Superior temporal gyrus (tissue), 1 donor: ENCODE measurements at regions not wholly inside any gene's neighbourhood (a gene's known extent, or its start where the extent isn't known, plus 50 kb on each side); places are given as distances from the start of the nearest gene placed in this dataset.
"Not testable (repeated sequence)": the region's sequence is repeated elsewhere in the genome, so short reads cannot be mapped to it uniquely, and the experiment has no call there.

ENCODE experiments used
- DNase-seq: peaks from one replicate; pipeline ENCODE4 v3.0.0-alpha.2; 2016; ENCODE audit errors: extremely low spot score

DNA sequence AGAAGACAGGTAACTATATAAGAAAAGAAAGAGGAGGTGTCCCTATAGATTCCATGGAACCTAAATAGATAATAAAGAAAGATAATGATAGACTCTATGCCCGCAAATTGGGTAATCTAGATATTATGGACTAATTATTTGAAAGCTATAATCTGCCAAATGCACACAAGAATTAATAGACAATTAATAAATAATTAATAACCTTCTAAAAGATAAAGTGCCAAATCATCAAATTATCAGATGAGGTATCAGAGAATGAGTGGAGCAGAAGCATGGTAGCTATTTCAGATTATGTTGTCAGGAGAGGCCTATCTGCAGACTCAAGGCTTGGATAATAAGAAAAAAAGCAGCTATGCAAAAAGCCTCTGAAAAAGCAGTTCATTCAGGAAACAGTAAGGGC, 1120.8 kb downstream of the PLA2G4A start:
- DNase-seq = no peak

DNA sequence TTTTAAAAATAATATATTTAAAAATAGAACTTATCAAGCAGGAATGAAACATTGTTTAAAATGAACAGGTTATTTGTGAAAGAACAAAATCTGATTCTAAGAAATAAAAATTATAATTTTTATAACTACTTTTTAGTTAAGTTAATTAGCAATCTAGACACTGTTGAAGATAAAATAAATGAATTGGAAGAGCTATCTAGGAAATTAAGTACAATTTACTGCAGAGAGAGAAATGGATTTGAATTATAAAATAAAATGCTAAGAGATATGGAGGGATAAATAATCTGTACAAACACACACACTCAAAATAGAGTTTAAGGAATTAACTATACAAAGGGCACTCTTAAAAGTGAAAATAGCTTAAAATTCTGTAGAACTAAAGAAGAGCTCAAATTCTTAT, 1123.1 kb downstream of the PLA2G4A start:
- DNase-seq = no peak

DNA sequence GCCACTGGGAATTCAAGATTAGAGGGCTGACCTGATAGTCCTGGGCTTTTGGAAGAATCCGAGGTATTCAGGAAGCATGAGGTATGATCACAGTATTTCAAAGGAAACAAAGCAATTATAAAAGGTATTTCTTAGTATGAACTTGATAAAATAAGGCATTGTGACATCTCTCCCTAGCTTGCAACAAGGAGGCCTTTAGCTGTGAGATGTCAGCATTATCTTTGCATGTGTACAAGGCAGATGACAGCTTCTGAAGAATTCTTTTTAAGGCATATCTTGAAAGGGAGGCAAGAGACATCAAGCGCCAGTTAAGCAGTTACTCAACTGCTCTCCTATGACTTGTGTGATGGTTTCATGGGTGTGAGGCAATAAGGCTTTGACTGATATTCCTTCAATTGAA, 1123.7 kb downstream of the PLA2G4A start:
- DNase-seq = no peak

DNA sequence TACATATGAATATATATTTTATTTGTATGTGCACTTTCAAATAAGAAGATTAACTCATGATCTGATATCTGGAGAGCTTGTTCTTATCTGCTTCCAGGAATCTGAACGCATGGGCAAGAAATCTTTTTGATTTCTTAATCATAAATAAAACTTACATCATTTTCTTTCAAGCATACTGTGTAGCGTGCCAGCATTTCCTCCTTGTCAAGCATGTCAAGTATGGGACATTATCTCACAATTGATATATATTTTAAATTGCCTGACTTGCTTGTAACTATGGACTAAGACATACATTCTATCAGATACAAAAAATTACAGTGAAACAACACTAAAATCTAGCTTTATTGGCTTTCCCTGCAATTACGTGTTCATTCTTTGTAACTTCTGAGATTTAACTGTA, 1128.2 kb downstream of the PLA2G4A start:
- DNase-seq = no peak

DNA sequence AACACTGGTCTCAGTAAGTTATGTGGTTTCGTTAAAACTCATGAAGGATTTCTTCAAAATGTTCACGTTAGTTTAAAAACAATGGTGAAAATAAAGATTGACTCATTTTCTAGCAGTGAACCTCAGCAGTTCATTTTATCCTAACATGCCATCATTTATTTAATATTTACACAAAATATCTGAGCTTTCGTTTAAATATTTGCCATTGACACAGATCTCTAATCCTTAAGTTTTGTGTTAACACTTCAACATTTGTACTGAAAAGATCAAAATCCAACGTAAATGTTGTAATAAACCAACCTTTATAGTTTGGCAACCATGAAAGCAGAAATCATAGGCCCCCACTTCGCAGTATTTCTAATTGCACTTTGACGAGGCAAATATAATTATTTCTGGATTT, 1129.5 kb downstream of the PLA2G4A start:
- no peak for DNase-seq

DNA sequence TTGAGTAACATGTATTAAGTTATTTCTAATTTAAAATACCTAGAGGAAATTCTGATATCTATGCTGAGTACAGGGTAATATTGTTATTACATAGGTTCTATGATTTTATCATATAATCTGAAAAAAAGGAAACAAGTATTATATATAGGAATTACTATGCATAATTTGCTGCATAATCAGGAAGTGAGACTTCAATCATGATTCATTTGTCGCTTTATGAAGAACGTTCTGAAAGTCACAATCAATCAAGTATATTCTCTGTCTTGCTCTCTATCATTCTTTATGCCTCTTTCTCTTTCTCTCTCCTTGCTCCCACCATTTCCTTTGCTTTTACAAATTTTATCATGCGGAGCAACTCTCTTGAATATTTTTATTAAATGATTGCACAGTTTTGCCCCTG, 1130.3 kb downstream of the PLA2G4A start:
- DNase-seq = no peak

DNA sequence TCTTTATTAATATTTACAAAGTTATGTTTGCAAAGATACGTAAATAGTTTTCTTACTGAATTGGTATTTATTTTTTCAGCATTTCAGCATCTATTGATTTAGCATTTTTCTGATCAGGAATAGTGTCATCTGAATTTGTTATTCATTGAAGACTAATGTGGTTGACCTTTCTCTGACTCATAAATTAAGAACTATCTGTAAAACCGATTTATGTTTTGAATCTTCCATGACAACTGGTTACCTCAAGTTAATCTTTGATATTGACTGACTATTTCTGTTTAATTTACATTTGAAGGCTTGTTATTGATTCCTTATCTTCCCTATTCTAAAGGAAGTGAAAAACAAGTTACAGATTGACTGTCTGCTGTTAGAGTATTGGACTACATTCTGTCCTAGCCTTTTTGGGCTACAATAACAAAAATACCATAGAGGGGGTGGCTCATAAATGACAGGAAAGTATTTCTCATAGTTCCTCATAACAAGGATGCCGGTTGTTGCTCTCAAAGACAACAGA, 1131.4 kb downstream of the PLA2G4A start:
- no peak for DNase-seq

DNA sequence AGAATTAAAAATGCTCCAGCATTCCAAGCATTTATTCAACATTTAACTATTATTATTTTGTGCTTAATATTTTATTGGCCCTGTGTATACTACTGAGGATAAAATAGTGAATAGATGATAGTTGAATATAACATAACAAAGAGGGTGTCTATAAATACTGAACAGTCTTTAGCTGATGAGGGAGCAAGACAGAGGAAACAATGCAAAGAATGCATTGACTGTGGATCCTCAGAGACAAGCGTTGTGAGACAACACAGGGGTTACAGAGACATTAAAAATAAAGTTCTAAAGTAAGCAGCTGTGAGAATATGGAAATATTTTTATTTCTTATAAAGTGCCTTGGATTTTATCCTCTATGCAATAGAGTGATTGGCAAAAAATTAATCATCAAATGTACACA, 1133.1 kb downstream of the PLA2G4A start:
- DNase-seq = no peak

DNA sequence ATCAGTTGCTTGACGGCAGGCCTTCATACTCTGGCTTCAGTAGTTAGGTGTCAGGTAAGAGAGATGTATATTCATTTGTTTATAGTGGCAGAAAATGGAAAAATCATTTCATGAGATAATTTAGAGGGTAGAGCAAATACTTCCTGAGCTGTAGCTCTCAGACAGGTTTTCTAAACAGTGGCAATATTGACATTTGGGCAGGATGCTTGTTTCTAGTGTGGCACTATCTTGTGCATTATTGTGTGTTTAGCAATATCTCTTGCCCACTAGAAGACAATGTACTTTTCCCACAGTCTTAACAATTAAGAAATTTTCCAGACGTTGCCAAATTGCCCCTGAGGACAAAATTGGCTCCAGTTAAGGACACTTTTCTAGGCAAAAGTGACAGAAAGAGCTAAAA, 1143.1 kb downstream of the PLA2G4A start:
- no peak for DNase-seq

DNA sequence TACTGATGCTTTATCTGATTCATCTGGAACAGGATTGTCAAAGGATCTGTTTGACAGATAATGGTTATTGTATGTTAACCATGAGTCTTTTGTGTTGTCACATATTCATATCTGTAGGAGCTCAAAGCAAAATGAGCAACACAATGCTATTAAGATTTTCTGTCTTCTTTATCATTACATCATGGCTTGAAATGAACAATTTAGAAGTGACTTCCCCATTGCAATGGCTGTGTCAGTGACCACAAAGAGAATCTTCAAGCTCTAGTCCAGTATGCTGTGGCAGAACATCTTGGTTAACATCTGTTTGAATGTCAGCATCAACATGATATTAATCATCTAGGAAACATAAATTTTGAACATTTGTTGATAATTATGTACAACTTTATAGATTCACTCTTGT, 1148.5 kb downstream of the PLA2G4A start:
- DNase-seq = no peak

DNA sequence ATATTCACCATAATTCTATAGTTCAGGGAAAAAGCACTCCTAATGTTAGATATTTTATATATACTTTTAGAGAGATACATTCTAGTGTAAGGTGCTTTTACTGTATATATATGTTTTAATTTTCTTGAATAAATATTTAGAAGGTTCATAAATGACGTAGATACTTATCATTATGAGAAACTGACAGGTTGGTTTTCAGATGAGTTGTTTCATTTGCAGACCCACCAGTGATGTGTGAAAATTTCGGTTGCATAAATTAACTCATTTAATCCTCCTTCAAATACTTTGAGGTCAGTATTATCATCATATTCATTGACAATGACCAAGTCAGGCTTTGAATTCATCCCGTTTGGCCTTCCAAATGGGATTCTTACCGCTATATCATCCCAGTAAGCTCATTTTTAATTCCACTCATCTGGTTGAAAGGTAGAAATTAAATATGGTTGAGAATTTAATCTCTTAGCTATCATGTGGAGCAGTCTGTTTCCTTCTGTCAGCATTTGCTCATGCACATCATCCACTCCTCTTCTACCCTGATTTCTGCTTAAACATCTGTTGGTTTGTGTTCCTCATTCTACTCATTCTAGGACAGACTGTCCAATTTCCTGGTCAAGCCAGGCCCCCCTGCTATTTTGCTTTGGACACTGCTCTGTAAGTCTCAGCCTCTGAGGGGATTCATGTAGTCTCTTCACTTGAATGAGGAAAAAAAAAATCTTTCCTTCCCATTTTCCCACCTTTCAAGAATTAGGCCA, 1156.6 kb downstream of the PLA2G4A start:
- DNase-seq = no peak

DNA sequence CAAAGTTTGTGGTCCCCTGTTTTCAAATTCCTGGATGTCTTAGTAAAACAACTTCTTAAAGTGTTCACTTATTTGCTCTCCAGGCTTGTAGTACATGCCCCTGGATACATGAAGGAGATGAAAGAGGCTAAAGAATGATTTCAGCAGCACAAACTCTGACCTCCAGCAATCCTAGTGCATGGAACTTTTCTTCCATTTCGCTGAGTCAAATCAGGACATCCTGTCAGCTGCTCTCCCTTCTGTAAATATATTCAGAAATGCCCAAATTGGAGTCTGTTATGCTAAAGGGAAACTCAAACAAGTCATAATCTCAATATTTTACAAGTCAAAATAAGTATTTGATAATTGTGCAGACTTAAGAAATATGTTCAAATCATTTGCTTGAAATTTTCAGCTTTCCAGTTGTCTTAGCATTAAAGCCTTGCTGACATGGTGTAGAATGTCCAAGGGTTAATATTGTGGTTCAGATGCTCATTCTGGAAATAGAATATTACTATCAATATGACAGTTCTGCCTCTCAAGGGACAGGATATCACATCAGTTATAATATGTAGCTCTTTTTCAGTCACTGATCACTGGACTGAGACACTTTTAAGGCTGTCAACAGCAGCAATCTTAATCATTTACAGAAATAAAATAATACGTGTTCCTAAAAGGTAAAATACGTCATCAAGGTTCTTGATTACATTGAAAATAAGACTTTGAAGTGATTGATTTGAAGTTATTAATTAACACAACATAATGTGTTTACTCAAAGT, 1157.3 kb downstream of the PLA2G4A start:
- no peak for DNase-seq

DNA sequence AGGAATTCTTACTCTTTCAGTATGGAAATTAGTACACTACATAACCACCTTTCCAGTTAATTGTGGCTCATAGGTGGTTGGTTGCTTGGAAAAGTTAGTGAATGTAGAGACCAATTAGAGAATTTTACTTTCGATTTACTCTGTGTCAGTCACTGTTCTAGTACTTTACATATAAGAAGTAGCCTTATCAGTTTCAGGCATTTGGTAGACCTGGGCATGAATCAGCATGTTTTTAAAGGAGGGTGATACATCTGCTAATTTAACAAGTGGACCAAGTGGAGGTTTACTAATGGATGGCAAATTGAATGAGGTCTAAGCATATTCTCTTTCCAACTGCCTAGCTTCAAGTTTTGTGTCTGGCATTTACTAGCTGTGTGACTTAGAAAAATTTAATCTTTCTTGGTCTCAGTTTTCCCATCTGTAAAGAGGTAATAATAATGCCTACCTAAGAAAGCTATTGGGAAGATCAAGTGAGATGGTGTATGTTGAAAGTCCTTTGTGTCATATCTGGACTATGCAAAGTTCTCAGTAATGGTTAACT, 1158.6 kb downstream of the PLA2G4A start:
- DNase-seq = no peak

DNA sequence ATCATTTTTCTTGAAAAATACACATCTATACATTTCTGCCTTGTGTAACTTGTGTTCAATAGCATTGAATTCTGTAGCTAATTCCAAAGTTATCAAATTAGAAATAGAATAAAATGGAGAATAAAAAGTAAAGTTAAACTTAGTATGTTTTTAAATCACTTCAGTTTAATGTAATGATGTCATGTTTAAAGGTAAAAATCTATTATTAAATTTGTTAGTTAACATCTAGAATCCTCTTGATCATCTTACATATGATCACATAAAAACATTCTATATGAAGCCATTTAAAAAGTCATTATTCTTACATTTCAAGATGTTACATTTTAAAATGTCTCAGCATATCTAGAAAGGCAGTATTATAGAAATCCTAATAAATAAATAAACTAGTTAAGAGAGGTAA, 1163.2 kb downstream of the PLA2G4A start:
- DNase-seq = no peak

DNA sequence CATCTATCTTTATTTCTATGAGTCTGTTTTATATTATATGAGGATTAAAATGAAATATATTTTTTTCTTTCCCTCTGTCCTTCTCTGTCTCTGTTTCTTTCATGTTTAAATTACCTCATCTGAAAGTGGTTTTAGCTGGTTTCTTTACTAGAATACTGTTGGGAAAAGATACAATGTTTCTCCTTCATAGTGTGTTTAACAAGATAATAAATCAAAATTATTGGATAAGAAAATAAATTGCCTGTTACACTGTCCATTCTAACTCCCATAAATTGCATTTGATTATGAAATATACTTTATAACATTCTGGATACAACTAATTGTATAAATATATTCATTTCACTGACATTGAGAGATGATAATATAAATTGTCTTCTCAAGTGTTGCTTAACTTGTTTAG, 1168.0 kb downstream of the PLA2G4A start:
- DNase-seq = no peak

DNA sequence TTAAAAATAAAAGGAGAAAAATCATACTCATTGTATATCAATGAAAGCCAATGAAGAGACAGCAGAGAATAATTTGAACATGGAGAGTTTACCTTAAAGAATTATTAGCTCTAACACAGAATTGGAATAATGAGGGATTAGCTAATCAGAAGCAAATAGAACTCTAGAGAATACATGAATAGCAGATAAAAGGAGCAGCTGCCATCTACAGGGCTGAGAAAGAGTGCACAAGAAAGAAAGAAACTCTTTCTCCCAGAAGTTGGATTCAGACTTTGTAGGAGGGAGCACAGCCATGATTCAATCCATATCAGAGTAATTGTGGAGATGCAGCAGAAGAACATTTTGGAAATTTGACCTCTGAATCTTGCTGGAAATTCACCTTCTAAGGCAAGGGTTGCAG, 1171.2 kb downstream of the PLA2G4A start:
- no peak for DNase-seq

DNA sequence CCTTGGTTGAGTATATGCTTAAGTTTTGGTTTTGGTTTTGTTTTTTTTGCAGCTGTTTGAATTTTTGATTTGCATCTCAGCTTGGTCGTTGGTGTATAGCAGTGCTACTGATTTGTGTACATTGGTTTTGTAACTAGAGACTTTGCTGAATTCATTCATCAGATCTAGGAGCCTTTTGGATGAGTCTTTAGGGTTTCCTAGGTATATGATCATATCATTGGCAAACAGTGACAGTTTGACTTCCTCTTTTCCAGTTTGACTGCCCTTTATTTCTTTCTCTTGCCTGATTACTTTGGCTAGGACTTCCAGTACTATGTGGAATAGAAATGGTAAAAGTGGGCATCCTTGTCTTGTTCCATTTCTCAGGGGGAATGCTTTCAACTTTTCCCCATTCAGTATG, 1174.9 kb downstream of the PLA2G4A start:
- not testable (repeated sequence) for DNase-seq

DNA sequence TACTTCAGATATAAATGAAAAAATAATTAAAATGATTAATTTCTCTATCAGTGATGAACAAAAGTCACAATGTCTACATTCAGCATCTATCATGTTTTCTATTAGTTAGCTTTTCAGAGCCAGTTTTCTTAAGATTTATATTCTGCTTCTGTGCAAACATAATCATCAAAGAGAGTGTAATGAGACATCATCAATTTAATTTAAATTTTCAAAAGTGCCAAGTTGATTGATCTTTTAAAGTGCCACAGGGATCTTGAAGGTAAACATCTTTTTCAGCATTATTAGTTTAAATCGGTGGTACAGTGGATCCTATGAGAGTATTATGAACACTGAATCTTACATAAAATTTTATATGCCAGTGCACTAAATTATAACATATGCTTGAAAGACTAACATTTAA, 1176.1 kb downstream of the PLA2G4A start:
- no peak for DNase-seq

DNA sequence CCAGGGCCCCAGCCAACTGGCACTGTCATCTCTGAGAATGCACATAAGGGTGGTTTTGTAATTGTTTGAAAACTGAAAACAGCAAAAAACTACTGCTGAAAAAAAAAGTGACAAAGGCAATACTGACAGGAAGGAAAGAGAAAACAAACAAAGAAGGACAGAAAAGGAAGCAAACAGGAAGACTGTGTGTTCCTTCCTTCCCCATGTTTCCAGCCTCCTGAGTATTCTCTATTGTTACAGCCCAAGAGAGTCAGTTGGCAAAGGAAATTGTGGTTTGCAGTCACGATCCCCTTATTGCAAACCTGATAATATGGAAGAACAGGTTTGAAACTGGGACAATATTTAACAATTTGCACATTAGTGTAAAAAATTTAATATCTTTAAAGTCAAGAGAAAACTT, 1177.6 kb downstream of the PLA2G4A start:
- DNase-seq = no peak

DNA sequence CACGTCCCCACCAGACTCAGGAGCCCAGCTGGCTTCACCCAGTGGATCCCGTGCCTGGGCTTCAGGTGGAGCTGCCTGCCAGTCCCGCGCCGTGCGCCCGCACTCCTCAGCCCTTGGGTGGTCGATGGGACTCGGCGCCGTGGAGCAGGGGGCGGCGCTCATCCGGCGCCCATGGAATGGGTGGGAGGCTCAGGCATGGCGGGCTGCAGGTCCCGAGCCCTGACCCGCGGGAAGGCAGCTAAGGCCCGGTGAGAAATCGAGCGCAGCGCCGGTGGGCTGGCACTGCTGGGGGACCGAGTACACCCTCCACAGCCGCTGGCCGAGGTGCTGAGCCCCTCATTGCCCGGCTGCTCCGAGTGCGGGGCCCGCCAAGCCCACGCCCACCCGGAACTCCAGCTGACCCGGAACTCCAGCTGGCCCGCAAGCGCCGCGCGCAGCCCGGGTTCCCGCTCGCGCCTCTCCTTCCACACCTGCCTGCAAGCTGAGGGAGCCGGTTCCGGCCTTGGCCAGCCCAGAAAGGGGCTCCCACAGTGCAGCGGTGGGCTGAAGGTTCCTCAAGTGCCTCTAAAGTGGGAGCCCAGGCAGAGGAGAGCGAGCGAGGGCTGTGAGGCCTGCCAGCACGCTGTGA, 1184.6 kb downstream of the PLA2G4A start:
- not testable (repeated sequence) for DNase-seq

DNA sequence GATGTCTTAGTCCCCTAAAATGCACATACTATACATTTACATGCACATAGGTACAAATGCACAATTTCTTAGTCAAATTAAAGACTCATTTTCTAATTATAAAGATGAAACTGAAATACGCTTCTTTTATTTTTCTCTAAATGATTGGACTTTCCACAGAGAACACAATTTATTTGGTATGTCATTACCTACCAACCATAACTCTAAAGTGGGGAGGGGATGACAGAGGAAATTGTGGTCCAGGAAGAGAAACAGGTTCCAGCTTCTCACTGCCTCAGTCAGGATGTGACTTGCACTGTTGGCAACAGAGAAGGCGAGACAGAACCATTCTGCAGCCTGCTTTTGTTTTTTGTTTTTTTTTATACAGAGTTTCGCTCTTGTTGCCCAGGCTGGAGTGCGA, 1189.2 kb downstream of the PLA2G4A start:
- no peak for DNase-seq

DNA sequence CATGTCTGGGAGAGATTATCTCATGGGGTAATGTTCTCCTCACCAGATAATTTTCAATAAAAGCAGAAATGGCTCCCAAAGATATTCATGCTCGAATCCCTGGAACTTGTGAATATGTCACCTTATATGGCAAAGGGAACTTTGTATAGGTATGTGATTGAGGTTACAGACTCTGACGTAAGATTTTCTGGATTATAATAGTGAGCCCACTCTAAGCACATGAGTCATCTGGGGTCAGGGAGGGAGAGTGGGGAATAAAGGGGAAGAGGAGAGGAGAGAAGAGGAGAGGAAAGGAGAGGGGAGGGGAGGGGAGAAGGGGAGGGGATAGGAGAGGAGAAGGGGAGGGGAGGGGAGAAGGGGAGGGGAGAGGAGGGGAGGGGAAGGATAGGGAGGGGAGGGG, 1193.9 kb downstream of the PLA2G4A start:
- DNase-seq = no peak

DNA sequence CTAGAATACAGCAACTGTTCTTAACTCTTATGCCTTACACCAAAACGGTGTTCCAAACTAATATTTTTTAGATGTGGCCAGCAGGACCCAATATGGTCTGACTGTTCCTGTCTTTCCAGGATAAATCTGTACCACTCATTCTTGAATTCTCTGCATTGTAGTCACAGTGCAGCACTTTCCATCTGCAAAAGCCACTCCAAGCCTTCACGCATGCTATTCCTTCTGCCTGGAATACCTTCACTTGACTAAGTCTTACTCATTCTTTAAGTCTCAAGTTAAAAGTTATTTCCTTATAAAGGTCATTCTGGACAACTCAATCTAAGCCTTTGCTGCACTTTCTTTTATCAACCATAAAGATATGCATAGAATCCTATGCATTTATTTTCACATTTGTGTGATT, 1194.5 kb downstream of the PLA2G4A start:
- DNase-seq = no peak
